CD14-positive monocyte (primary cell): ENCODE measurements at regions not wholly inside any gene's neighbourhood (a gene's known extent, or its start where the extent isn't known, plus 50 kb on each side); places are given as distances from the start of the nearest gene placed in this dataset.

Experiments
- DNase-seq, 3 donors: peaks; one replicate each; pipeline ENCODE4 v3.0.0-alpha.2; 2011 to 2022
- H2AFZ ChIP-seq: 2 replicates; pipeline ENCODE4 v1.6.0; 2012; ENCODE audit warnings: mild to moderate bottlenecking, low read depth, low read length, inconsistent platforms; ENCODE audit not compliant: insufficient read depth, poor library complexity, severe bottlenecking
- H3K27ac ChIP-seq, 2 donors: 1 replicate in 1 of 2; 2 replicates in 1 of 2; pipeline ENCODE4 v1.5.1; 2012 to 2013; ENCODE audit warnings: low read length in 2 of 2, control low read depth in 1 of 2, inconsistent platforms in 1 of 2, low read depth in 1 of 2, mild to moderate bottlenecking in 1 of 2
- H3K27me3 ChIP-seq, 2 donors: one replicate each; pipeline versions ENCODE4 v1.6.0 to v1.6.1; 2011 to 2013; ENCODE audit warnings: low read length in 2 of 2; ENCODE audit not compliant: control insufficient read depth in 2 of 2, insufficient read depth in 2 of 2
- H3K36me3 ChIP-seq, 2 donors: replicated peaks in 1 of 2; 1 replicate in 1 of 2; 2 replicates in 1 of 2; pipeline versions ENCODE4 v1.5.1 to v1.6.1; 2012 to 2013; ENCODE audit warnings: low read length in 2 of 2, control low read depth in 1 of 2, inconsistent platforms in 1 of 2, mild to moderate bottlenecking in 1 of 2; ENCODE audit not compliant: insufficient read depth in 2 of 2, control insufficient read depth in 1 of 2
- H3K4me1 ChIP-seq, 2 donors: 1 replicate in 1 of 2; 2 replicates in 1 of 2; pipeline versions ENCODE4 v1.5.1 to v1.6.1; 2012 to 2013; ENCODE audit warnings: low read length in 2 of 2, control low read depth in 1 of 2, inconsistent platforms in 1 of 2, mild to moderate bottlenecking in 1 of 2, moderate library complexity in 1 of 2; ENCODE audit not compliant: insufficient read depth in 2 of 2, control insufficient read depth in 1 of 2
- H3K4me2 ChIP-seq: replicated peaks from 2 replicates; pipeline ENCODE3; 2012; ENCODE audit warnings: low read length, moderate library complexity, mild to moderate bottlenecking; ENCODE audit not compliant: poor library complexity, severe bottlenecking; ENCODE audit errors: extremely low read depth
- H3K4me3 ChIP-seq, 3 experiments: fragments of 200-600 bp in 1 of 3; sonication (generic) in 1 of 3; replicated peaks in 1 of 3; 1 replicate in 2 of 3; 2 replicates in 1 of 3; pipeline ENCODE4 v1.5.1; 2011 to 2013; ENCODE audit warnings: low read length in 3 of 3, mild to moderate bottlenecking in 3 of 3, control low read depth in 2 of 3, low read depth in 2 of 3, inconsistent platforms in 1 of 3, moderate library complexity in 1 of 3
- H3K79me2 ChIP-seq: 2 replicates; pipeline ENCODE4 v1.6.0; 2012; ENCODE audit warnings: mild to moderate bottlenecking, control low read depth, inconsistent platforms, low read length, moderate library complexity; ENCODE audit not compliant: insufficient read depth
- H3K9ac ChIP-seq: 2 replicates; pipeline ENCODE4 v1.6.0; 2017; ENCODE audit warnings: low read length, mild to moderate bottlenecking; ENCODE audit not compliant: insufficient read depth, poor library complexity, severe bottlenecking
- H3K9me3 ChIP-seq, 2 donors: replicated peaks in 1 of 2; 1 replicate in 1 of 2; 2 replicates in 1 of 2; pipeline versions ENCODE4 v1.5.1 to v1.6.1; 2012 to 2013; ENCODE audit warnings: low read length in 2 of 2, control low read depth in 1 of 2; ENCODE audit not compliant: control insufficient read depth in 1 of 2, insufficient read depth in 1 of 2
- H4K20me1 ChIP-seq: 2 replicates; pipeline ENCODE4 v1.6.0; 2012; ENCODE audit warnings: mild to moderate bottlenecking, low read length, control low read depth, moderate library complexity; ENCODE audit not compliant: insufficient read depth
- H3K27ac Mint-ChIP-seq, 7 donors: one replicate each; pipeline ENCODE4 v1.8.0; 2020; ENCODE audit warnings: mild to moderate bottlenecking in 7 of 7, mixed read lengths in 7 of 7, moderate library complexity in 6 of 7, inconsistent platforms in 2 of 7
- H3K27me3 Mint-ChIP-seq, 3 donors: one replicate each; pipeline ENCODE4 v1.8.0; 2021 to 2022; ENCODE audit warnings: low read depth in 3 of 3, mild to moderate bottlenecking in 3 of 3, mixed read lengths in 3 of 3, moderate library complexity in 3 of 3, inconsistent platforms in 1 of 3
- H3K36me3 Mint-ChIP-seq, 2 donors: one replicate each; pipeline ENCODE4 v1.8.0; 2020; ENCODE audit warnings: mixed read lengths in 2 of 2, inconsistent platforms in 1 of 2, mild to moderate bottlenecking in 1 of 2
- H3K4me1 Mint-ChIP-seq: one replicate; pipeline ENCODE4 v1.8.0; 2020; ENCODE audit warnings: mild to moderate bottlenecking, mixed read lengths
- H3K4me3 Mint-ChIP-seq, 2 donors: one replicate each; pipeline ENCODE4 v1.8.0; 2020; ENCODE audit warnings: mild to moderate bottlenecking in 2 of 2, mixed read lengths in 2 of 2, moderate library complexity in 1 of 2
- H3K9me3 Mint-ChIP-seq, 7 donors: one replicate each; pipeline ENCODE4 v1.8.0; 2020 to 2022; ENCODE audit warnings: mixed read lengths in 7 of 7, mild to moderate bottlenecking in 6 of 7, moderate library complexity in 6 of 7, inconsistent platforms in 2 of 7
- CTCF ChIP-seq: fragments of 200-600 bp; IDR thresholded peaks from one replicate; pipeline ENCODE4 v1.8.0; 2022; ENCODE audit warnings: antibody characterized with exemption, mild to moderate bottlenecking
- WGBS: methylation state at CpG from one replicate; pipeline ENCODE4 v1.1.5; 2013; ENCODE audit warnings: missing lambda C conversion rate; ENCODE audit not compliant: insufficient coverage; 5-methylcytosine and 5-hydroxymethylcytosine counted together
- intact Hi-C, 2 donors: fragments of 100-400 bp; cut with micrococcal nuclease; formaldehyde crosslinking; loops; one replicate each; pipeline versions ENCODE4 v1.15.0 to v1.15.1; 2023

GRCh38 chr4:160947653-160948052 lies 1216.1 kb downstream of the FSTL5 start:
- H4K20me1 ChIP-seq: no peaks in the 10 kb centered on the region
- DNase-seq: no peak
- TF ChIP-seq CTCF: no peak
- no peak overlapping the region for H3K4me2 ChIP-seq
- no peak overlapping the region for H3K4me3 ChIP-seq
- no peaks in the 10 kb centered on the region for H3K36me3 ChIP-seq
- no CpG with 5 or more reads among the region's 3 CpGs for WGBS
- H3K27ac ChIP-seq: no peak overlapping the region
- peaks cover 0 to 2% (median 0%) of the 10 kb centered on the region in 7 donors for H3K9me3 Mint-ChIP-seq
- no peaks in the 10 kb centered on the region for H3K4me1 ChIP-seq
- H3K9me3 ChIP-seq: peaks cover 0 to 4% of the 10 kb centered on the region in 2 donors
- H3K4me1 Mint-ChIP-seq: no peaks in the 10 kb centered on the region
- no peak overlapping the region for H2AFZ ChIP-seq
- intact Hi-C loops: no loop called here
- H3K79me2 ChIP-seq: no peaks in the 10 kb centered on the region
- no peak overlapping the region for H3K4me3 Mint-ChIP-seq
- no peaks in the 10 kb centered on the region for H3K36me3 Mint-ChIP-seq
- H3K27ac Mint-ChIP-seq: no peak overlapping the region
- H3K27me3 ChIP-seq: no peaks in the 10 kb centered on the region
- no peak overlapping the region for H3K9ac ChIP-seq
- no peaks in the 10 kb centered on the region for H3K27me3 Mint-ChIP-seq

GRCh38 chr4:160956875-160957274 lies 1206.9 kb downstream of the FSTL5 start:
- Mint-ChIP-seq H3K9me3 (no peaks in the 10 kb centered on the region), H3K27ac (no peak overlapping the region), H3K36me3 (no peaks in the 10 kb centered on the region), H3K4me3 (no peak overlapping the region), H3K4me1 (no peaks in the 10 kb centered on the region), H3K27me3 (no peaks in the 10 kb centered on the region)
- no peaks in the 10 kb centered on the region for H3K79me2 ChIP-seq
- H2AFZ ChIP-seq: no peak overlapping the region
- H3K9me3 ChIP-seq: no peaks in the 10 kb centered on the region
- intact Hi-C loops: no loop called here
- H3K4me1 ChIP-seq: no peaks in the 10 kb centered on the region
- H3K4me2 ChIP-seq: no peak overlapping the region
- no peak for TF ChIP-seq CTCF
- H3K27ac ChIP-seq: no peak overlapping the region
- no peak overlapping the region for H3K9ac ChIP-seq
- no peaks in the 10 kb centered on the region for H3K36me3 ChIP-seq
- H4K20me1 ChIP-seq: no peaks in the 10 kb centered on the region
- H3K4me3 ChIP-seq: no peak overlapping the region
- DNase-seq: no peak
- H3K27me3 ChIP-seq: no peaks in the 10 kb centered on the region
